Breast epithelium (tissue), 4 donors: ENCODE measurements at regions not wholly inside any gene's neighbourhood (a gene's known extent, or its start where the extent isn't known, plus 50 kb on each side); places are given as distances from the start of the nearest gene placed in this dataset.

Experiments
- DNase-seq, 2 donors: peaks; one replicate each; pipeline ENCODE4 v3.0.0-alpha.2; 2019; ENCODE audit warnings: low spot score in 2 of 2
- H3K27ac ChIP-seq, 2 donors: fragments of 200-600 bp; sonication (generic) in 1 of 2; one replicate each; pipeline ENCODE4 v1.5.1; 2016 to 2019; ENCODE audit warnings: mild to moderate bottlenecking in 1 of 2
- H3K27me3 ChIP-seq, 2 donors: fragments of 200-600 bp; sonication (generic) in 1 of 2; one replicate each; pipeline versions ENCODE4 v1.5.1 to v1.6.0; 2017 to 2019; ENCODE audit warnings: control low read depth in 1 of 2, mild to moderate bottlenecking in 1 of 2
- H3K36me3 ChIP-seq: fragments of 200-600 bp; one replicate; pipeline ENCODE4 v1.5.1; 2019
- H3K4me1 ChIP-seq, 2 donors: fragments of 200-600 bp; sonication (generic); one replicate each; pipeline ENCODE4 v1.5.1; 2016 to 2019; ENCODE audit warnings: control low read depth in 1 of 2
- H3K4me3 ChIP-seq, 3 donors: fragments of 200-600 bp; sonication (generic); 1 replicate in 2 of 3; 2 replicates in 1 of 3; pipeline ENCODE4 v1.5.1; 2016 to 2019; ENCODE audit warnings: mild to moderate bottlenecking in 3 of 3, moderate library complexity in 2 of 3
- H3K9me3 ChIP-seq, 2 donors: fragments of 200-600 bp; sonication (generic) in 1 of 2; one replicate each; pipeline ENCODE4 v1.5.1; 2016 to 2019; ENCODE audit warnings: control low read depth in 1 of 2
- CTCF ChIP-seq, 3 donors: fragments of 450-650 bp; IDR thresholded peaks; one replicate each; pipeline ENCODE4 v1.5.1; 2016 to 2017; ENCODE audit warnings: antibody characterized with exemption in 3 of 3, mild to moderate bottlenecking in 3 of 3, moderate library complexity in 3 of 3
- POLR2A ChIP-seq: fragments of 450-650 bp; IDR thresholded peaks from one replicate; pipeline ENCODE4 v1.6.1; 2016; ENCODE audit warnings: antibody characterized with exemption, mild to moderate bottlenecking, moderate library complexity
- POLR2AphosphoS5 ChIP-seq, 3 donors: sonication (generic); formaldehyde crosslinking; IDR thresholded peaks; one replicate each; pipeline ENCODE4 v1.6.1; 2017; ENCODE audit warnings: antibody characterized with exemption in 3 of 3
- intact Hi-C: fragments of 100-400 bp; cut with DNase I; formaldehyde crosslinking; loops from one replicate; pipeline ENCODE4 v1.15.1; 2023; ENCODE audit warnings: low total_unique reads

DNA sequence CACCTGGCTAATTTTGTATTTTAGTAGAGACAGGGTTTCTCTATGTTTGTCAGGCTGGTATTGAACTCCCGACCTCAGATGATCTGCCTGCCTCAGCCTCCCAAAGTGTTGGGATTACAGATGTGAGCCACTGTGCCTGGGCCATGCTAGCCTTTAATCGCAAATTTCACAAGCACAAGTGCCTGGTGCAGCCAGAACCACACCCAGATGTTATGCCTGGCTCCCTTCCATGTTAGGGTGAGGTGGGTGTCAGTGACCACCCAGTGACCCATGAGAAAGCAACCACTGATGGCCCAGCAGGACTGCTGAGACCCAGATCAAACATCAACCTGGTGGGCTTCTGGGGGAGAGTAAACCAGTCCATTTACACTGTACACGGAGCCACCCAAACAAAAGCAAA lies 241.9 kb downstream of the CDH11 start:
- no peak overlapping the region for H3K4me3 ChIP-seq
- DNase-seq: no peak
- TF ChIP-seq POLR2A: no peak
- no peak for TF ChIP-seq POLR2AphosphoS5 (IDR thresholded peaks at IDR 0.05)
- TF ChIP-seq CTCF (IDR thresholded peaks at IDR 0.05): no peak
- H3K4me1 ChIP-seq: no peaks in the 10 kb centered on the region
- no peaks in the 10 kb centered on the region for H3K27me3 ChIP-seq
- H3K36me3 ChIP-seq: no peaks in the 10 kb centered on the region
- H3K27ac ChIP-seq: no peak overlapping the region
- intact Hi-C loops: no loop called here
- H3K9me3 ChIP-seq: no peaks in the 10 kb centered on the region

GRCh38 chr16:64878940-64879339 lies 242.9 kb downstream of the CDH11 start:
- H3K4me3 ChIP-seq: no peak overlapping the region
- intact Hi-C loops: no loop called here
- no peaks in the 10 kb centered on the region for H3K9me3 ChIP-seq
- no peaks in the 10 kb centered on the region for H3K36me3 ChIP-seq
- TF ChIP-seq POLR2AphosphoS5 (IDR thresholded peaks at IDR 0.05) (no peak), CTCF (IDR thresholded peaks at IDR 0.05) (no peak)
- H3K27me3 ChIP-seq: no peaks in the 10 kb centered on the region
- no peak overlapping the region for H3K27ac ChIP-seq
- no peak for DNase-seq
- no peaks in the 10 kb centered on the region for H3K4me1 ChIP-seq

- H3K4me1 ChIP-seq: no peaks in the 10 kb centered on the region
- intact Hi-C loops: no loop called here
- H3K27me3 ChIP-seq: no peaks in the 10 kb centered on the region
- no peak for TF ChIP-seq CTCF (IDR thresholded peaks at IDR 0.05)
- no peak for TF ChIP-seq POLR2A
- no peak for TF ChIP-seq POLR2AphosphoS5 (IDR thresholded peaks at IDR 0.05)
- H3K36me3 ChIP-seq: no peaks in the 10 kb centered on the region
- H3K9me3 ChIP-seq: no peaks in the 10 kb centered on the region
- DNase-seq: no peak
- no peak overlapping the region for H3K4me3 ChIP-seq
- H3K27ac ChIP-seq: no peak overlapping the region
Measured at GRCh38 chr16:64872101-64872500, 249.8 kb downstream of the CDH11 start.

DNA sequence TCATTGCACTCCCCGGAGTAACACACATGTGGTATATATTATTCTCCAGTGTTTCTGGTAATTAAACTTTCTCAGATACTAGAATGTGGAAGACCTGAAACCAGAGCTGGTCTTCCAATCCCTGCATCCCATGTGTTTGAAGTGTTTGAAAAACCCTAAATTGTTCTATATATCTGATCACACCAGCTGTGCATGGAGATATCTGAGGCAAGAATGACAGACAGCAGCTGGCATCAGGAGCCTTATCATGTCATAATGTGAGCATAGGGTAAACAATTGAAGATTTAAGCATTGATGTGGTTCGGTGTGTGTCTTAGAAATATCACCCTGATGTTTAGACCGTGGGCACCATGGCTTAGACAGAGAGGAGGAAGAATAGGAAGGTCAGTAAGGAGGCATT lies 251.0 kb downstream of the CDH11 start:
- no peak overlapping the region for H3K4me3 ChIP-seq
- H3K36me3 ChIP-seq: no peaks in the 10 kb centered on the region
- no peaks in the 10 kb centered on the region for H3K4me1 ChIP-seq
- H3K27me3 ChIP-seq: no peaks in the 10 kb centered on the region
- no peak for DNase-seq
- intact Hi-C loops: no loop called here
- no peak overlapping the region for H3K27ac ChIP-seq
- no peaks in the 10 kb centered on the region for H3K9me3 ChIP-seq
- no peak for TF ChIP-seq POLR2AphosphoS5 (IDR thresholded peaks at IDR 0.05)
- no peak for TF ChIP-seq POLR2A
- no peak for TF ChIP-seq CTCF (IDR thresholded peaks at IDR 0.05)

- H3K4me1 ChIP-seq: no peaks in the 10 kb centered on the region
- no peaks in the 10 kb centered on the region for H3K36me3 ChIP-seq
- no peak overlapping the region for H3K27ac ChIP-seq
- no peaks in the 10 kb centered on the region for H3K9me3 ChIP-seq
- intact Hi-C loops: no loop called here
- H3K27me3 ChIP-seq: no peaks in the 10 kb centered on the region
- TF ChIP-seq POLR2AphosphoS5 (IDR thresholded peaks at IDR 0.05) (no peak), POLR2A (no peak)
- no peak overlapping the region for H3K4me3 ChIP-seq
- DNase-seq: no peak
Measured at GRCh38 chr16:64869781-64870180, 252.1 kb downstream of the CDH11 start.

DNA sequence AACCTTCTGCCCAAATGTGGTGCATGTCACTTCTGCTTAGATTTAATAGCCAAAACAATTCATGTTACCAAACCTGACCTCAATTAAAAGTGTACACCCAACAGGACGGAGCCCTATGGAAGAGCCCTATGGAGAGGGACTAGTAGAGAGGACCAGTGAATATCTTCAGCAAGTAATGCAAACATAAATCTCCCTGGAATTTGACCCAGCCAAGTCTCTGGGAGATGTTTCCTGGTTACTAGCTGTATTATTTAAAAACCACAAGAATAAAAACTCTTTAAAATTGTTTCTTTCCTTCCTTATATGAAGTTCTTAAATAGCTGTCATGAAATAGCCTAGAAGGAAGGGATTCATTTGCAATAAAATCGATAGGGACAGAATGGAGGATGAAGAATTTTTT lies 255.8 kb downstream of the CDH11 start:
- H3K27me3 ChIP-seq: no peaks in the 10 kb centered on the region
- no peaks in the 10 kb centered on the region for H3K4me1 ChIP-seq
- H3K27ac ChIP-seq: no peak overlapping the region
- DNase-seq: no peak
- no peaks in the 10 kb centered on the region for H3K36me3 ChIP-seq
- no peak overlapping the region for H3K4me3 ChIP-seq
- TF ChIP-seq CTCF (IDR thresholded peaks at IDR 0.05) (no peak), POLR2A (no peak), POLR2AphosphoS5 (IDR thresholded peaks at IDR 0.05) (no peak)
- H3K9me3 ChIP-seq: no peaks in the 10 kb centered on the region
- intact Hi-C loops: no loop called here
